ENCODE measurements at regions not wholly inside any gene's neighbourhood (a gene's known extent, or its start where the extent isn't known, plus 50 kb on each side); places are given as distances from the start of the nearest gene placed in this dataset.

DNA sequence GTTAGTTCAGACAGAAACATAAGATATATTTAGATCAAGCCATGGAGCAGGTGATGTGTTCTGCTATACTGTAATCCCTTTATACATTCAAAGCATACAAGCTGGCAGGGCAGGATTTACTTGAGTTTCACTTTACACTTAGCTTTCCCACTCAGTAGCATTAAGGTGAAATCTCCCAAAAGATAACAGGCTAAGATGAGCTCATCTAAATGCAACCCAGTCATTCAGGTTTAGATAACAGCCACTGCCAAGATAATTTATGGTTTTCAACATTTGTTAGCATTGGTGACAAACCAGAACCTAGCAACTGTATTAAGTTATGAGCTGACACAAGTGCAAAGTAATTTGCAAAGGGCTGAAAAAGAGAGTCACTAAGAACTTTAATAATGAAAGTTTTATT lies 925.1 kb upstream of the ATXN7L3B start:
- DNase-seq (ENCODE audit: extremely low read depth, low read depth), result no peak
- H3K4me3 ChIP-seq (replicated peaks; ENCODE audit: low read depth, low read length), result no peak overlapping the region
- TF ChIP-seq, protein P1, sequence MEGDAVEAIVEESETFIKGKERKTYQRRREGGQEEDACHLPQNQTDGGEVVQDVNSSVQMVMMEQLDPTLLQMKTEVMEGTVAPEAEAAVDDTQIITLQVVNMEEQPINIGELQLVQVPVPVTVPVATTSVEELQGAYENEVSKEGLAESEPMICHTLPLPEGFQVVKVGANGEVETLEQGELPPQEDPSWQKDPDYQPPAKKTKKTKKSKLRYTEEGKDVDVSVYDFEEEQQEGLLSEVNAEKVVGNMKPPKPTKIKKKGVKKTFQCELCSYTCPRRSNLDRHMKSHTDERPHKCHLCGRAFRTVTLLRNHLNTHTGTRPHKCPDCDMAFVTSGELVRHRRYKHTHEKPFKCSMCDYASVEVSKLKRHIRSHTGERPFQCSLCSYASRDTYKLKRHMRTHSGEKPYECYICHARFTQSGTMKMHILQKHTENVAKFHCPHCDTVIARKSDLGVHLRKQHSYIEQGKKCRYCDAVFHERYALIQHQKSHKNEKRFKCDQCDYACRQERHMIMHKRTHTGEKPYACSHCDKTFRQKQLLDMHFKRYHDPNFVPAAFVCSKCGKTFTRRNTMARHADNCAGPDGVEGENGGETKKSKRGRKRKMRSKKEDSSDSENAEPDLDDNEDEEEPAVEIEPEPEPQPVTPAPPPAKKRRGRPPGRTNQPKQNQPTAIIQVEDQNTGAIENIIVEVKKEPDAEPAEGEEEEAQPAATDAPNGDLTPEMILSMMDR (IDR thresholded peaks at IDR 0.05; ENCODE audit: low read depth, low read length, missing control alignments), result no peak

- DNase-seq (ENCODE audit: extremely low read depth, low read depth), result no peak
- H3K4me3 ChIP-seq (replicated peaks; ENCODE audit: low read depth, low read length), result no peak overlapping the region
- TF ChIP-seq, protein P1 (IDR thresholded peaks at IDR 0.05; ENCODE audit: low read depth, low read length, missing control alignments), result no peak
These were observed 914.2 kb upstream of the ATXN7L3B start for GRCh38 chr12:73623421-73623820.

DNA sequence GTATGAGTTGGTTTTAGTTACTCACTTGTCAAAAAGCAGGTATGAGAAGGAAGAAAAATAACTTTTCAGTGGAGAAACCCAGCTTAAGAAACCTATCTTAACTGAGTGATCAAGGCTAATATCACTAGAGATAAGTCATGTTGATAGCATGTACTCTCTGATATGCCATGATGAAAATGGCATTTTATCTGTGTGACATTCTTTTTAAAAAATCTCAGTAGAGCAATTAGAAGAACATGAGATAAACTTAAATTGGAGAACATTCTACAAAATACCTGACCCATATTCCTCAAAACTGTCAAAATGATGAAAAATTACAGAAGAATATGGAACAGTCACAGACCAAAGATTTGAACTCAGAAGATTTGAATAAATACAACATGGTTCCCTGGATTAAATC lies 912.4 kb upstream of the ATXN7L3B start:
- no peak overlapping the region for H3K4me3 ChIP-seq (replicated peaks; ENCODE audit: low read depth, low read length)
- TF ChIP-seq, protein P1 (IDR thresholded peaks at IDR 0.05; ENCODE audit: low read depth, low read length, missing control alignments), result no peak
- no peak for DNase-seq (ENCODE audit: extremely low read depth, low read depth)

DNA sequence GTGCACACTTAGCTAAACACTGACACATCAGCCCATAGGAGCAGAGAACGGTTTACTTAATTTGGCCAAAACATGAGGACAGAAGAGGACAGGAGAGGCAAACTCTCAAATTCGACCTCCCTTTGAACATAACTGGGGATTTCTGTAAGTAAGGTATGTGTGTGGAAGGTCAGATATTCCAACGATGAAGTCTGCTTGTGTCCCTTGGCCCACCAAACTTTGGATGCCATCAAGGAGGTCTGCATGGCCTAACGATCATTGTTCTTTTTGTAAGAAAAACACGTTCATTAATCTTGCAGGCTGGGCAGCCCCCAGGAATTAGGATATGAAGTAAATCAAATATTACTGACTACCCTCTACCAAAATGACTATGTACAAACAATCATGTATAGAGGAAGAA lies 908.5 kb upstream of the ATXN7L3B start:
- DNase-seq (ENCODE audit: extremely low read depth, low read depth), result no peak
- TF ChIP-seq, protein P1 (IDR thresholded peaks at IDR 0.05; ENCODE audit: low read depth, low read length, missing control alignments), result no peak
- no peak overlapping the region for H3K4me3 ChIP-seq (replicated peaks; ENCODE audit: low read depth, low read length)

GRCh38 chr12:73629893-73630831 lies 907.5 kb upstream of the ATXN7L3B start:
- TF ChIP-seq, protein P1 (IDR thresholded peaks at IDR 0.05; ENCODE audit: low read depth, low read length, missing control alignments), result no peak
- H3K4me3 ChIP-seq (replicated peaks; ENCODE audit: low read depth, low read length), result no peak overlapping the region
- no peak for DNase-seq (ENCODE audit: extremely low read depth, low read depth)

- DNase-seq (ENCODE audit: extremely low read depth, low read depth), result no peak
- no peak overlapping the region for H3K4me3 ChIP-seq (replicated peaks; ENCODE audit: low read depth, low read length)
- TF ChIP-seq, protein P1 (IDR thresholded peaks at IDR 0.05; ENCODE audit: low read depth, low read length, missing control alignments), result no peak
These were observed 905.4 kb upstream of the ATXN7L3B start for GRCh38 chr12:73632191-73632590.

All from HFF-Myc (cell line).